ENCODE measurements at regions not wholly inside any gene's neighbourhood (a gene's known extent, or its start where the extent isn't known, plus 50 kb on each side); places are given as distances from the start of the nearest gene placed in this dataset.

GRCh38 chr3:150135287-150135721, 164.6 kb upstream of the PFN2 start:
- TF ChIP-seq EZH2 (IDR thresholded peaks at IDR 0.05; ENCODE audit: borderline replicate concordance) (no peak), EZH2phosphoT487 (IDR thresholded peaks at IDR 0.05; ENCODE audit: low read depth, severe bottlenecking, unreplicated experiment) (no peak), CTCF (IDR thresholded peaks at IDR 0.05; ENCODE audit: poor library complexity) (no peak)
- H3K79me2 ChIP-seq, result no peaks in the 10 kb centered on the region

GRCh38 chr3:150133293-150133692, 162.6 kb upstream of the PFN2 start:
- Histone ChIP-seq H3K9me3 (ENCODE audit: low read depth) (no peaks in the 10 kb centered on the region), H3K27ac (no peak overlapping the region), H3K4me3 (no peak overlapping the region), H3K4me2 (no peak overlapping the region), H2AFZ (no peak overlapping the region), H3K9me2 (replicated peaks; ENCODE audit: insufficient read depth) (no peaks in the 10 kb centered on the region), H3K27me3 (no peaks in the 10 kb centered on the region), H3K79me2 (no peaks in the 10 kb centered on the region), H3K36me3 (replicated peaks; ENCODE audit: insufficient read depth, low read depth) (no peaks in the 10 kb centered on the region), H3K4me1 (ENCODE audit: insufficient read depth) (no peaks in the 10 kb centered on the region), H4K20me1 (ENCODE audit: insufficient read depth, poor library complexity, severe bottlenecking) (no peaks in the 10 kb centered on the region)
- TF ChIP-seq EZH2phosphoT487 (IDR thresholded peaks at IDR 0.05; ENCODE audit: low read depth, severe bottlenecking, unreplicated experiment) (no peak), EZH2 (IDR thresholded peaks at IDR 0.05; ENCODE audit: borderline replicate concordance) (no peak), CTCF (IDR thresholded peaks at IDR 0.05; ENCODE audit: poor library complexity) (no peak)
- 65% methylated on average over 2 of the region's 2 CpGs for WGBS (ENCODE audit: low lambda C conversion rate, missing lambda C conversion rate)
- no peak for DNase-seq (ENCODE audit: low spot score)

More at GRCh38 chr3:150135287-150135721, 164.6 kb upstream of the PFN2 start:
- H4K20me1 ChIP-seq (ENCODE audit: insufficient read depth, poor library complexity, severe bottlenecking), result no peaks in the 10 kb centered on the region
- H3K27ac ChIP-seq, result no peak overlapping the region
- H3K9me2 ChIP-seq (replicated peaks; ENCODE audit: insufficient read depth), result no peaks in the 10 kb centered on the region
- no peak overlapping the region for H3K4me3 ChIP-seq
- H3K4me1 ChIP-seq (ENCODE audit: insufficient read depth), result no peaks in the 10 kb centered on the region
- DNase-seq (ENCODE audit: low spot score), result no peak
- H3K4me2 ChIP-seq, result no peak overlapping the region
- no peak overlapping the region for H2AFZ ChIP-seq
- no peaks in the 10 kb centered on the region for H3K36me3 ChIP-seq (replicated peaks; ENCODE audit: insufficient read depth, low read depth)
- no peaks in the 10 kb centered on the region for H3K9me3 ChIP-seq (ENCODE audit: low read depth)
- WGBS (ENCODE audit: low lambda C conversion rate, missing lambda C conversion rate), result 73% methylated on average over 1 of the region's 1 CpG
- H3K27me3 ChIP-seq, result no peaks in the 10 kb centered on the region

GRCh38 chr3:150132101-150132749, 161.5 kb upstream of the PFN2 start:
- Histone ChIP-seq H3K4me3 (no peak overlapping the region), H4K20me1 (ENCODE audit: insufficient read depth, poor library complexity, severe bottlenecking) (no peaks in the 10 kb centered on the region), H3K27me3 (no peaks in the 10 kb centered on the region), H3K9me2 (replicated peaks; ENCODE audit: insufficient read depth) (no peaks in the 10 kb centered on the region), H2AFZ (no peak overlapping the region), H3K79me2 (no peaks in the 10 kb centered on the region), H3K4me2 (no peak overlapping the region), H3K9me3 (ENCODE audit: low read depth) (no peaks in the 10 kb centered on the region), H3K27ac (no peak overlapping the region), H3K36me3 (replicated peaks; ENCODE audit: insufficient read depth, low read depth) (no peaks in the 10 kb centered on the region), H3K4me1 (ENCODE audit: insufficient read depth) (no peaks in the 10 kb centered on the region)
- WGBS (ENCODE audit: low lambda C conversion rate, missing lambda C conversion rate), result 43% methylated on average over 6 of the region's 6 CpGs
- DNase-seq (ENCODE audit: low spot score), result no peak
- TF ChIP-seq EZH2 (IDR thresholded peaks at IDR 0.05; ENCODE audit: borderline replicate concordance), result no peak
- TF ChIP-seq CTCF (IDR thresholded peaks at IDR 0.05; ENCODE audit: poor library complexity), result no peak
- TF ChIP-seq EZH2phosphoT487 (IDR thresholded peaks at IDR 0.05; ENCODE audit: low read depth, severe bottlenecking, unreplicated experiment), result no peak

All from hepatocyte (in vitro differentiated cells).